ENCODE measurements at regions not wholly inside any gene's neighbourhood (a gene's known extent, or its start where the extent isn't known, plus 50 kb on each side); places are given as distances from the start of the nearest gene placed in this dataset.
A peak's percentile ranks its signal among the peaks of the same experiment; 100 is the strongest.
"Not testable (repeated sequence)": the region's sequence is repeated elsewhere in the genome, so short reads cannot be mapped to it uniquely, and the experiment has no call there.

- no peak overlapping the region for H2BK120ac ChIP-seq (ENCODE audit: insufficient read depth, low read length, poor library complexity)
- H3K4me2 ChIP-seq (ENCODE audit: low read length): no peak overlapping the region
- H3K9ac ChIP-seq (ENCODE audit: low read length): no peak overlapping the region
- H3K4me3 ChIP-seq (ENCODE audit: low read depth, low read length): no peak overlapping the region
- H3K23ac ChIP-seq (ENCODE audit: low read length): no peak overlapping the region
- no peak overlapping the region for H3K4ac ChIP-seq (ENCODE audit: low read depth, low read length)
- no peak overlapping the region for H4K12ac ChIP-seq (ENCODE audit: low read depth, low read length)
- no CpG with 5 or more reads among the region's 2 CpGs for WGBS (ENCODE audit: extremely low coverage, insufficient coverage, insufficient read length)
- no peak overlapping the region for H3K18ac ChIP-seq (ENCODE audit: low read length)
- no peaks in the 10 kb centered on the region for H3K27me3 ChIP-seq (ENCODE audit: insufficient read depth, low read length)
- no peak overlapping the region for H2BK5ac ChIP-seq (ENCODE audit: low read depth, low read length, poor library complexity)
- peak overlapping the region; percentile 2 for H3K27ac ChIP-seq (ENCODE audit: low read depth, low read length)
- no peaks in the 10 kb centered on the region for H3K79me2 ChIP-seq (ENCODE audit: control insufficient read depth, insufficient read depth, low read length, poor library complexity)
- no peak overlapping the region for H4K8ac ChIP-seq (ENCODE audit: low read depth, low read length)
- no peak overlapping the region for H2AFZ ChIP-seq (ENCODE audit: insufficient read depth, low read length, poor library complexity)
- H2AK5ac ChIP-seq (ENCODE audit: low read length): no peak overlapping the region
- H2BK12ac ChIP-seq (ENCODE audit: low read length): no peak overlapping the region
- H3K79me1 ChIP-seq (ENCODE audit: low read length): peaks cover under 1% of the 10 kb centered on the region
- no peak for DNase-seq
- H3K4me1 ChIP-seq (ENCODE audit: control insufficient read depth in 1 of 2, insufficient read depth in 2 of 2, low read length in 2 of 2): peaks cover 3 to 5% of the 10 kb centered on the region in 2 experiments
- no peak overlapping the region for H3K14ac ChIP-seq (ENCODE audit: low read length)
- H4K91ac ChIP-seq (ENCODE audit: low read depth, low read length): no peak overlapping the region
- no peaks in the 10 kb centered on the region for H3K9me3 ChIP-seq (ENCODE audit: insufficient read depth, low read depth, low read length)
- no peaks in the 10 kb centered on the region for H3K36me3 ChIP-seq (ENCODE audit: control insufficient read depth in 1 of 2, insufficient read depth in 2 of 2, low read length in 2 of 2)
These were observed 99.5 kb upstream of the MMADHC start for GRCh38 chr2:149687052-149687427.

- WGBS (ENCODE audit: extremely low coverage, insufficient coverage, insufficient read length): no CpG with 5 or more reads among the region's 6 CpGs
- Histone ChIP-seq H3K18ac (ENCODE audit: low read length) (no peak overlapping the region), H3K79me1 (ENCODE audit: low read length) (no peaks in the 10 kb centered on the region), H2AK5ac (ENCODE audit: low read length) (no peak overlapping the region), H4K12ac (ENCODE audit: low read depth, low read length) (no peak overlapping the region), H3K27me3 (ENCODE audit: insufficient read depth, low read length) (no peaks in the 10 kb centered on the region), H4K91ac (ENCODE audit: low read depth, low read length) (no peak overlapping the region), H3K27ac (ENCODE audit: low read depth, low read length) (peak overlapping the region; percentile 19), H2BK5ac (ENCODE audit: low read depth, low read length, poor library complexity) (no peak overlapping the region), H3K14ac (ENCODE audit: low read length) (no peak overlapping the region), H3K79me2 (ENCODE audit: control insufficient read depth, insufficient read depth, low read length, poor library complexity) (no peaks in the 10 kb centered on the region), H3K23ac (ENCODE audit: low read length) (no peak overlapping the region), H2BK12ac (ENCODE audit: low read length) (no peak overlapping the region), H4K8ac (ENCODE audit: low read depth, low read length) (no peak overlapping the region), H3K4ac (ENCODE audit: low read depth, low read length) (no peak overlapping the region), H2AFZ (ENCODE audit: insufficient read depth, low read length, poor library complexity) (peak overlapping the region; percentile 23), H3K9ac (ENCODE audit: low read length) (no peak overlapping the region), H3K36me3 (ENCODE audit: control insufficient read depth in 1 of 2, insufficient read depth in 2 of 2, low read length in 2 of 2) (no peaks in the 10 kb centered on the region), H3K4me1 (ENCODE audit: control insufficient read depth in 1 of 2, insufficient read depth in 2 of 2, low read length in 2 of 2) (peaks cover 3 to 5% of the 10 kb centered on the region in 2 experiments), H3K4me3 (ENCODE audit: low read depth, low read length) (no peak overlapping the region), H3K4me2 (ENCODE audit: low read length) (no peak overlapping the region), H3K9me3 (ENCODE audit: insufficient read depth, low read depth, low read length) (no peaks in the 10 kb centered on the region), H2BK120ac (ENCODE audit: insufficient read depth, low read length, poor library complexity) (no peak overlapping the region)
- no peak for DNase-seq
These were observed 98.8 kb upstream of the MMADHC start for GRCh38 chr2:149686136-149687051.

GRCh38 chr2:149685401-149685800 is 97.8 kb upstream of the MMADHC start:
- not testable (repeated sequence) for H3K4me2 ChIP-seq (ENCODE audit: low read length); H3K4ac ChIP-seq (ENCODE audit: low read depth, low read length); H2AFZ ChIP-seq (ENCODE audit: insufficient read depth, low read length, poor library complexity); H3K9me3 ChIP-seq (ENCODE audit: insufficient read depth, low read depth, low read length); H3K14ac ChIP-seq (ENCODE audit: low read length); H3K79me2 ChIP-seq (ENCODE audit: control insufficient read depth, insufficient read depth, low read length, poor library complexity); H4K91ac ChIP-seq (ENCODE audit: low read depth, low read length); H3K79me1 ChIP-seq (ENCODE audit: low read length); H2AK5ac ChIP-seq (ENCODE audit: low read length); DNase-seq; H3K27me3 ChIP-seq (ENCODE audit: insufficient read depth, low read length); H2BK5ac ChIP-seq (ENCODE audit: low read depth, low read length, poor library complexity); H3K27ac ChIP-seq (ENCODE audit: low read depth, low read length); H4K12ac ChIP-seq (ENCODE audit: low read depth, low read length); H3K36me3 ChIP-seq (ENCODE audit: control insufficient read depth in 1 of 2, insufficient read depth in 2 of 2, low read length in 2 of 2); H3K23ac ChIP-seq (ENCODE audit: low read length); H3K9ac ChIP-seq (ENCODE audit: low read length); H2BK120ac ChIP-seq (ENCODE audit: insufficient read depth, low read length, poor library complexity); H2BK12ac ChIP-seq (ENCODE audit: low read length); H4K8ac ChIP-seq (ENCODE audit: low read depth, low read length); H3K4me3 ChIP-seq (ENCODE audit: low read depth, low read length); H3K4me1 ChIP-seq (ENCODE audit: control insufficient read depth in 1 of 2, insufficient read depth in 2 of 2, low read length in 2 of 2); H3K18ac ChIP-seq (ENCODE audit: low read length)
- no CpG with 5 or more reads among the region's 4 CpGs for WGBS (ENCODE audit: extremely low coverage, insufficient coverage, insufficient read length)

GRCh38 chr2:149679286-149679685 is 91.7 kb upstream of the MMADHC start:
- DNase-seq: peak; percentile 85 to 95

More at GRCh38 chr2:149679286-149679685, 91.7 kb upstream of the MMADHC start:
- Histone ChIP-seq H2BK120ac (ENCODE audit: insufficient read depth, low read length, poor library complexity) (no peak overlapping the region), H3K9me3 (ENCODE audit: insufficient read depth, low read depth, low read length) (peaks cover 3% of the 10 kb centered on the region), H3K4me3 (ENCODE audit: low read depth, low read length) (no peak overlapping the region), H2BK5ac (ENCODE audit: low read depth, low read length, poor library complexity) (no peak overlapping the region), H3K4me1 (ENCODE audit: control insufficient read depth in 1 of 2, insufficient read depth in 2 of 2, low read length in 2 of 2) (peaks cover 0 to 5% of the 10 kb centered on the region in 2 experiments), H2AFZ (ENCODE audit: insufficient read depth, low read length, poor library complexity) (no peak overlapping the region), H4K91ac (ENCODE audit: low read depth, low read length) (no peak overlapping the region), H2BK12ac (ENCODE audit: low read length) (no peak overlapping the region), H3K18ac (ENCODE audit: low read length) (no peak overlapping the region), H3K14ac (ENCODE audit: low read length) (no peak overlapping the region), H3K4me2 (ENCODE audit: low read length) (no peak overlapping the region), H3K36me3 (ENCODE audit: control insufficient read depth in 1 of 2, insufficient read depth in 2 of 2, low read length in 2 of 2) (peaks cover 0 to 2% of the 10 kb centered on the region in 2 experiments), H4K8ac (ENCODE audit: low read depth, low read length) (no peak overlapping the region), H3K4ac (ENCODE audit: low read depth, low read length) (no peak overlapping the region), H3K79me1 (ENCODE audit: low read length) (no peaks in the 10 kb centered on the region), H3K27me3 (ENCODE audit: insufficient read depth, low read length) (no peaks in the 10 kb centered on the region), H3K23ac (ENCODE audit: low read length) (no peak overlapping the region), H3K9ac (ENCODE audit: low read length) (no peak overlapping the region), H3K27ac (ENCODE audit: low read depth, low read length) (no peak overlapping the region), H3K79me2 (ENCODE audit: control insufficient read depth, insufficient read depth, low read length, poor library complexity) (no peaks in the 10 kb centered on the region), H2AK5ac (ENCODE audit: low read length) (no peak overlapping the region), H4K12ac (ENCODE audit: low read depth, low read length) (no peak overlapping the region)
- WGBS (ENCODE audit: extremely low coverage, insufficient coverage, insufficient read length): no CpG with 5 or more reads among the region's 2 CpGs
